ENCODE measurements at regions not wholly inside any gene's neighbourhood (a gene's known extent, or its start where the extent isn't known, plus 50 kb on each side); places are given as distances from the start of the nearest gene placed in this dataset.

GRCh38 chrX:69101683-69102251 lies 63.5 kb downstream of the PJA1 start:
- H3K9ac ChIP-seq (ENCODE audit: low read length) = no peak overlapping the region
- no peaks in the 10 kb centered on the region for H4K20me1 ChIP-seq (ENCODE audit: insufficient read depth, low read length)
- no peak overlapping the region for H3K4me3 ChIP-seq (ENCODE audit: low read length)
- no peak overlapping the region for H3K27ac ChIP-seq (ENCODE audit: low read length)
- no peaks in the 10 kb centered on the region for H3K9me3 ChIP-seq (ENCODE audit: insufficient read depth, low read length)
- no peaks in the 10 kb centered on the region for H3K36me3 ChIP-seq (replicated peaks; ENCODE audit: low read depth, low read length)
- H3K79me2 ChIP-seq (ENCODE audit: low read length) = no peaks in the 10 kb centered on the region
- H3K4me1 ChIP-seq (ENCODE audit: low read length) = no peaks in the 10 kb centered on the region
- TF ChIP-seq CTCF (IDR thresholded peaks at IDR 0.05; ENCODE audit: low read depth, low read length) (no peak), EZH2phosphoT487 (IDR thresholded peaks at IDR 0.05; ENCODE audit: low read depth) (no peak)
- no peak overlapping the region for H2AFZ ChIP-seq (ENCODE audit: low read depth, low read length)
- no peaks in the 10 kb centered on the region for H3K27me3 ChIP-seq (ENCODE audit: low read depth, low read length)
- H3K4me2 ChIP-seq (ENCODE audit: low read length) = no peak overlapping the region

GRCh38 chrX:69100478-69100877 lies 64.8 kb downstream of the PJA1 start:
- Histone ChIP-seq H3K4me1 (ENCODE audit: low read length) (no peaks in the 10 kb centered on the region), H3K36me3 (replicated peaks; ENCODE audit: low read depth, low read length) (no peaks in the 10 kb centered on the region), H3K9me3 (ENCODE audit: insufficient read depth, low read length) (no peaks in the 10 kb centered on the region), H3K27ac (ENCODE audit: low read length) (no peak overlapping the region), H3K4me3 (ENCODE audit: low read length) (no peak overlapping the region), H3K4me2 (ENCODE audit: low read length) (no peak overlapping the region), H3K27me3 (ENCODE audit: low read depth, low read length) (no peaks in the 10 kb centered on the region), H2AFZ (ENCODE audit: low read depth, low read length) (no peak overlapping the region), H4K20me1 (ENCODE audit: insufficient read depth, low read length) (no peaks in the 10 kb centered on the region), H3K9ac (ENCODE audit: low read length) (no peak overlapping the region), H3K79me2 (ENCODE audit: low read length) (no peaks in the 10 kb centered on the region)
- TF ChIP-seq CTCF (IDR thresholded peaks at IDR 0.05; ENCODE audit: low read depth, low read length) = no peak
- no peak for TF ChIP-seq EZH2phosphoT487 (IDR thresholded peaks at IDR 0.05; ENCODE audit: low read depth)

- no peaks in the 10 kb centered on the region for H3K9me3 ChIP-seq (ENCODE audit: insufficient read depth, low read length)
- no peak overlapping the region for H2AFZ ChIP-seq (ENCODE audit: low read depth, low read length)
- H3K4me1 ChIP-seq (ENCODE audit: low read length) = no peaks in the 10 kb centered on the region
- no peak overlapping the region for H3K27ac ChIP-seq (ENCODE audit: low read length)
- H3K36me3 ChIP-seq (replicated peaks; ENCODE audit: low read depth, low read length) = no peaks in the 10 kb centered on the region
- H3K27me3 ChIP-seq (ENCODE audit: low read depth, low read length) = no peaks in the 10 kb centered on the region
- H3K9ac ChIP-seq (ENCODE audit: low read length) = no peak overlapping the region
- no peaks in the 10 kb centered on the region for H3K79me2 ChIP-seq (ENCODE audit: low read length)
- TF ChIP-seq EZH2phosphoT487 (IDR thresholded peaks at IDR 0.05; ENCODE audit: low read depth) (no peak), CTCF (IDR thresholded peaks at IDR 0.05; ENCODE audit: low read depth, low read length) (no peak)
- no peak overlapping the region for H3K4me2 ChIP-seq (ENCODE audit: low read length)
- H3K4me3 ChIP-seq (ENCODE audit: low read length) = no peak overlapping the region
- no peaks in the 10 kb centered on the region for H4K20me1 ChIP-seq (ENCODE audit: insufficient read depth, low read length)
These were observed 67.6 kb downstream of the PJA1 start for GRCh38 chrX:69097451-69098236.

- Histone ChIP-seq H3K79me2 (ENCODE audit: low read length) (no peaks in the 10 kb centered on the region), H3K9ac (ENCODE audit: low read length) (no peak overlapping the region), H3K4me2 (ENCODE audit: low read length) (no peak overlapping the region), H2AFZ (ENCODE audit: low read depth, low read length) (no peak overlapping the region), H3K27me3 (ENCODE audit: low read depth, low read length) (no peaks in the 10 kb centered on the region), H3K4me1 (ENCODE audit: low read length) (no peaks in the 10 kb centered on the region), H3K4me3 (ENCODE audit: low read length) (no peak overlapping the region), H4K20me1 (ENCODE audit: insufficient read depth, low read length) (no peaks in the 10 kb centered on the region), H3K9me3 (ENCODE audit: insufficient read depth, low read length) (no peaks in the 10 kb centered on the region), H3K27ac (ENCODE audit: low read length) (no peak overlapping the region), H3K36me3 (replicated peaks; ENCODE audit: low read depth, low read length) (no peaks in the 10 kb centered on the region)
- TF ChIP-seq CTCF (IDR thresholded peaks at IDR 0.05; ENCODE audit: low read depth, low read length) (no peak), EZH2phosphoT487 (IDR thresholded peaks at IDR 0.05; ENCODE audit: low read depth) (no peak)
These were observed 68.3 kb downstream of the PJA1 start for GRCh38 chrX:69096963-69097362.

Measured in OCI-LY3 (cell line).